ENCODE measurements at regions not wholly inside any gene's neighbourhood (a gene's known extent, or its start where the extent isn't known, plus 50 kb on each side); places are given as distances from the start of the nearest gene placed in this dataset.

DNA sequence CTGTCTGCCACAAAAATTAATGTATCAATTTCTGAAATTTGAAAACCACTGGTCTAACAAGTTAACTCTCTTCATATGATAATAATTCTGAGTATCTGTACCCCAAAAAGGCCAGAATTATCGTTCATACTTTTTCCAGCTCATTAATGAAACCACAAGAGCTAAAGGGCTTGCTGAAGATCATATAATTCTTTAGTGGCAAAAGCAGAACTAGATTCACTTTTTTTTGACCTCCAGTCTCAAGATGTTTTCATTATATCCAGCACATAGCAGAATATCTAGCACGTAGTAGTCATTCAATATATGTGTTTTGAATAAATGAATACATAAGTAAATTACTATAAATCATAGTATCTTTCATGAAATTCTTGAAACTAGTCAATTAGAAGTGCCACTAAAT, 246.7 kb upstream of the KCNH8 start:
- TF ChIP-seq, protein P1, sequence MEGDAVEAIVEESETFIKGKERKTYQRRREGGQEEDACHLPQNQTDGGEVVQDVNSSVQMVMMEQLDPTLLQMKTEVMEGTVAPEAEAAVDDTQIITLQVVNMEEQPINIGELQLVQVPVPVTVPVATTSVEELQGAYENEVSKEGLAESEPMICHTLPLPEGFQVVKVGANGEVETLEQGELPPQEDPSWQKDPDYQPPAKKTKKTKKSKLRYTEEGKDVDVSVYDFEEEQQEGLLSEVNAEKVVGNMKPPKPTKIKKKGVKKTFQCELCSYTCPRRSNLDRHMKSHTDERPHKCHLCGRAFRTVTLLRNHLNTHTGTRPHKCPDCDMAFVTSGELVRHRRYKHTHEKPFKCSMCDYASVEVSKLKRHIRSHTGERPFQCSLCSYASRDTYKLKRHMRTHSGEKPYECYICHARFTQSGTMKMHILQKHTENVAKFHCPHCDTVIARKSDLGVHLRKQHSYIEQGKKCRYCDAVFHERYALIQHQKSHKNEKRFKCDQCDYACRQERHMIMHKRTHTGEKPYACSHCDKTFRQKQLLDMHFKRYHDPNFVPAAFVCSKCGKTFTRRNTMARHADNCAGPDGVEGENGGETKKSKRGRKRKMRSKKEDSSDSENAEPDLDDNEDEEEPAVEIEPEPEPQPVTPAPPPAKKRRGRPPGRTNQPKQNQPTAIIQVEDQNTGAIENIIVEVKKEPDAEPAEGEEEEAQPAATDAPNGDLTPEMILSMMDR (IDR thresholded peaks at IDR 0.05), result no peak
- no peak for TF ChIP-seq POLR2A (IDR thresholded peaks at IDR 0.05)
- TF ChIP-seq POLR2AphosphoS5 (IDR thresholded peaks at IDR 0.05; ENCODE audit: insufficient read depth in 1 of 2, low read depth in 1 of 2), result no peak
- no peak overlapping the region for H3K27ac ChIP-seq
- no peak for DNase-seq (ENCODE audit: extremely low spot score in 2 of 2)
- H3K36me3 ChIP-seq, result no peaks in the 10 kb centered on the region
- intact Hi-C loops (cut with DNase I), result no loop called here
- H3K4me1 ChIP-seq, result no peaks in the 10 kb centered on the region
- no peaks in the 10 kb centered on the region for H3K9me3 ChIP-seq
- no peaks in the 10 kb centered on the region for H3K27me3 ChIP-seq
- no peak overlapping the region for H3K4me3 ChIP-seq

DNA sequence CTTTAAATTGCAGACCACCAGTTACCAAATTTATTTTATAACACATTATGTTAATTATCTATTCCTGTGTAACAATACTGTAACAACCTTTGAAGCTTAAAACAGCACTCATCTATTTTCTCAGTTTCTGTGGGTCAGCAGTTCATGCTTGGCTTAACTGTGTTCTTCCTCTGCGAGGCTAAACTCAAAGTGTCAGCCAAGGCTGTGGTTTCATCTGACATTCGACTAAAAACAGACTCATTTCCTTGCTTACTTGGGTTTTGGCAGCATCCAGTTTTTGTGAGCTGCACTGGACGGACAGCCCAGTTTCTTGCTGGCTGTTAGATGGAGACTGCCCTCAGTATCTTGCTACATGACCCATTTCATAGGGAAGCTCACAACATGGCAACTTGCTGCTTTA, 247.3 kb upstream of the KCNH8 start:
- Histone ChIP-seq H3K27me3 (no peaks in the 10 kb centered on the region), H3K36me3 (no peaks in the 10 kb centered on the region), H3K27ac (no peak overlapping the region), H3K4me1 (no peaks in the 10 kb centered on the region), H3K9me3 (no peaks in the 10 kb centered on the region), H3K4me3 (no peak overlapping the region)
- intact Hi-C loops (cut with DNase I), result no loop called here
- TF ChIP-seq POLR2A (IDR thresholded peaks at IDR 0.05), result no peak
- no peak for TF ChIP-seq POLR2AphosphoS5 (IDR thresholded peaks at IDR 0.05; ENCODE audit: insufficient read depth in 1 of 2, low read depth in 1 of 2)
- DNase-seq (ENCODE audit: extremely low spot score in 2 of 2), result no peak

DNA sequence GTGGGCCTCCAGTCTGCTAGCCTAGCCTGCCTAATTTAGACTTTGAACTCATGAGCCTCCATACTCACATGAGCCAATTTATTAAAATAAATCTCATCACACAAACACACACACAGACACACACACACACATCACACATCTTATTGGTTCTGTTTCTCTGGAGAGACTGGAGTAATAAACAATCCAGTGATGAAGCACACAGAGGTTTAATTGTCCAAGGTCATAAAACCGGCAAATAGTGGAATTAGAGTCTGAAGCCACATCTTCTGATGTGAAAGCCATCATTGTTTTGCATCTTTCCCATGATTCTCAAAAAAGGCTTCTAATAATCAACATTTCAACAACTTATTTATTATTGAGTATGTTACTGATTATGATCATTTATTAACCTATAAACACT, 249.4 kb upstream of the KCNH8 start:
- Histone ChIP-seq H3K27ac (no peak overlapping the region), H3K4me3 (no peak overlapping the region), H3K27me3 (no peaks in the 10 kb centered on the region), H3K36me3 (no peaks in the 10 kb centered on the region), H3K9me3 (no peaks in the 10 kb centered on the region), H3K4me1 (no peaks in the 10 kb centered on the region)
- intact Hi-C loops (cut with DNase I), result no loop called here
- no peak for DNase-seq (ENCODE audit: extremely low spot score in 2 of 2)
- no peak for TF ChIP-seq POLR2A (IDR thresholded peaks at IDR 0.05)
- TF ChIP-seq, protein P1 (IDR thresholded peaks at IDR 0.05), result no peak
- no peak for TF ChIP-seq POLR2AphosphoS5 (IDR thresholded peaks at IDR 0.05; ENCODE audit: insufficient read depth in 1 of 2, low read depth in 1 of 2)

DNA sequence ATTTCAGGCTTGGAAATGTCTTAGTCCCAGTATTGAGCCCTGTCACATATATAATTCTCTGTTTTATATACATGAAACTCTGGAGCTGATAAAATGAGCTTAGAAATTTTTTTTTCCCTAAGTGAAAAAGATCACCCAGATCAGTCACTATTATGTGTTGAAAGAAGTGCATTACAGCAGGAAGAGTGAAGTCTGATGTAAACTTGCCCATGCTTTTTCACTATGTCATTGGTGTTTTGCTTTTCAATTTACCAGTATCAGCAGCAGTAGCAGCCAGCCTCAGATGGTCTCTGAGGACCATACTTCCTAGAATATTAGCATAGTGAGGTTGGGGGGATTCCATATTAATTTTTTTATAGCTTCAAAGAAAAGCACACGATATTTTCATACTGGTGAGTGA, 255.6 kb upstream of the KCNH8 start:
- TF ChIP-seq POLR2A (IDR thresholded peaks at IDR 0.05) (no peak), POLR2AphosphoS5 (IDR thresholded peaks at IDR 0.05; ENCODE audit: insufficient read depth in 1 of 2, low read depth in 1 of 2) (no peak)
- TF ChIP-seq, protein P1 (IDR thresholded peaks at IDR 0.05), result no peak
- intact Hi-C loops (cut with DNase I), result no loop called here
- Histone ChIP-seq H3K4me1 (no peaks in the 10 kb centered on the region), H3K27me3 (no peaks in the 10 kb centered on the region), H3K27ac (no peak overlapping the region), H3K4me3 (no peak overlapping the region), H3K36me3 (no peaks in the 10 kb centered on the region), H3K9me3 (no peaks in the 10 kb centered on the region)
- DNase-seq (ENCODE audit: extremely low spot score in 2 of 2), result no peak

DNA sequence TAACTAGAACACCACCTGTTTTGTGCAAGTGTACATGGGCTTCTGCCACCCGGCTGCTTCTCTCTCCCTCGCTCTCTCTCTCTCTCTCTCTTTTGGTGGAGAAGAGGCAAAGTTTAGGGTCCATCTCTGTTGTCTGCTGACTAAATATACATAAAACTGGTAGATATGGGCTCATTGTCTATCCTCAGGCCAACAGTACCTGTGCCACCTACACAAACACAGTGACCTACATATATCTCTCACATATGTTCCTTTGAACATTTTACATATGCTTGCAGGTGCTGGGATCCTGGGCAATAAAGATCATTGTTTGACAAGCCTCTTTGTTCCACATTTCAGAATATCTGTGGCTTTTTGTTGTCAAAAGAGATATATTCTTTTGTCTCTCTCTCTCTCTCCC, 256.3 kb upstream of the KCNH8 start:
- Histone ChIP-seq H3K9me3 (no peaks in the 10 kb centered on the region), H3K36me3 (no peaks in the 10 kb centered on the region), H3K27me3 (no peaks in the 10 kb centered on the region), H3K4me1 (no peaks in the 10 kb centered on the region), H3K27ac (no peak overlapping the region), H3K4me3 (no peak overlapping the region)
- DNase-seq (ENCODE audit: extremely low spot score in 2 of 2), result no peak
- TF ChIP-seq POLR2A (IDR thresholded peaks at IDR 0.05) (no peak), POLR2AphosphoS5 (IDR thresholded peaks at IDR 0.05; ENCODE audit: insufficient read depth in 1 of 2, low read depth in 1 of 2) (no peak)
- TF ChIP-seq, protein P1 (IDR thresholded peaks at IDR 0.05), result no peak
- intact Hi-C loops (cut with DNase I), result no loop called here

DNA sequence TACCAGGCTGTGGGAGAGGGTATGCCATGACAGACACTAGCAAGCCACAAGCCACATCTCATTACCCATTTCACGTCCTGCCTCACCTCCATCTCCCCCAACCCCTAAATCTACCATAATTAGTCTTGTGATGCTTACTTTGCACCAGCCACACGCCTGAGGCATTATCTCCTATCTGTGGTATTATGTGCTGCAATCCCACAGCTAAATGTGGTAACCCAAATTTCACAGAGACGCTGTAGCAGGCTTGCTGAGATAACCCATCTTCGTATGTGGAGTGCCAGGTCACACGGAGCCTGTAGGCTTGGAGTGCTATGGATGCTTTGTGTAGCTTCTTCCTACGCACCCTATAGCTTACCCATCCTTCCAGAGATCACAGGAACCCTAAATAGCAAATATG, 256.7 kb upstream of the KCNH8 start:
- Histone ChIP-seq H3K36me3 (no peaks in the 10 kb centered on the region), H3K27ac (no peak overlapping the region), H3K27me3 (no peaks in the 10 kb centered on the region), H3K4me1 (no peaks in the 10 kb centered on the region), H3K4me3 (no peak overlapping the region), H3K9me3 (no peaks in the 10 kb centered on the region)
- intact Hi-C loops (cut with DNase I), result no loop called here
- TF ChIP-seq POLR2A (IDR thresholded peaks at IDR 0.05) (no peak), POLR2AphosphoS5 (IDR thresholded peaks at IDR 0.05; ENCODE audit: insufficient read depth in 1 of 2, low read depth in 1 of 2) (no peak)
- TF ChIP-seq, protein P1 (IDR thresholded peaks at IDR 0.05), result no peak
- no peak for DNase-seq (ENCODE audit: extremely low spot score in 2 of 2)

Data from vagina (tissue), 2 donors.